T-helper 1 cell (primary cell): ENCODE measurements at regions not wholly inside any gene's neighbourhood (a gene's known extent, or its start where the extent isn't known, plus 50 kb on each side); places are given as distances from the start of the nearest gene placed in this dataset.

ENCODE experiments used
- DNase-seq, 5 donors: peaks; one replicate each; pipeline ENCODE4 v3.0.0-alpha.2; 2012 to 2020

GRCh38 chr5:125408448-125409233 is 662.2 kb upstream of the ZNF608 start:
- peak in 1 of 5 donors; percentile 0 for DNase-seq

GRCh38 chr5:125409234-125409860 is 662.9 kb upstream of the ZNF608 start:
- no peak for DNase-seq

DNA sequence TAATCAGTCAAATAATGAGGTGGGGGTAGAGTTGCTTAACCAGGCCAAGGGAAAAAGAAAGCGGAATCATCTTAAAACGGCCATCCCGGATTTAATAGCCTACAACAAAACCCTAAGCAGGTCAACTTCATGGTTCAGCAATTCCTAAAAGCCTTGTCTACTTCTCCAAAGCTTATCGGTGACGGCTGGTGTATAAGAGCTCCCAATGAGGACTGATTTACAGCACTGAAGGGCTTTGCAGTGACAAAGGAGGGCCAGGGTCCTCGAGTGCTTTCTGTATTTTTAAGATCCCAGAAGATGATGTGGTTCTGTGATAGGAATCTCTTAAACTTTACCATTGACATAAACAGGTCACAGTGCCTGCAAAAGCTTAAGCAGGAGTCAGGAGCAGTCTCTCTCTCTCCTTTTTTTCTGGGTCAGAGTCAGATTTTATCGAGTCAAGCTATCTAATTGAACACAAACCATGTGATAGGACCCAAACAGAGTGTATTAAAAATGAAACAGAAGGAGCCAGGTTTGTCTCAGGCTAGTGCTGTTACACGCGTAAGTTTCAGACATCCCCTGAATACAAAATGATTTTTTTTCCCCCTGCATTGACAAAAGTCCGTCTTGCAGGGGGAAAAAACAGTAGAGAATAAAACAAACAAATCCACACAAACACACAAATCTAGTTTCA is 663.6 kb upstream of the ZNF608 start:
- no peak for DNase-seq

- no peak for DNase-seq
Observed at GRCh38 chr5:125410537-125411070, 664.2 kb upstream of the ZNF608 start.

- no peak for DNase-seq
Observed at GRCh38 chr5:125411071-125411743, 664.8 kb upstream of the ZNF608 start.

DNA sequence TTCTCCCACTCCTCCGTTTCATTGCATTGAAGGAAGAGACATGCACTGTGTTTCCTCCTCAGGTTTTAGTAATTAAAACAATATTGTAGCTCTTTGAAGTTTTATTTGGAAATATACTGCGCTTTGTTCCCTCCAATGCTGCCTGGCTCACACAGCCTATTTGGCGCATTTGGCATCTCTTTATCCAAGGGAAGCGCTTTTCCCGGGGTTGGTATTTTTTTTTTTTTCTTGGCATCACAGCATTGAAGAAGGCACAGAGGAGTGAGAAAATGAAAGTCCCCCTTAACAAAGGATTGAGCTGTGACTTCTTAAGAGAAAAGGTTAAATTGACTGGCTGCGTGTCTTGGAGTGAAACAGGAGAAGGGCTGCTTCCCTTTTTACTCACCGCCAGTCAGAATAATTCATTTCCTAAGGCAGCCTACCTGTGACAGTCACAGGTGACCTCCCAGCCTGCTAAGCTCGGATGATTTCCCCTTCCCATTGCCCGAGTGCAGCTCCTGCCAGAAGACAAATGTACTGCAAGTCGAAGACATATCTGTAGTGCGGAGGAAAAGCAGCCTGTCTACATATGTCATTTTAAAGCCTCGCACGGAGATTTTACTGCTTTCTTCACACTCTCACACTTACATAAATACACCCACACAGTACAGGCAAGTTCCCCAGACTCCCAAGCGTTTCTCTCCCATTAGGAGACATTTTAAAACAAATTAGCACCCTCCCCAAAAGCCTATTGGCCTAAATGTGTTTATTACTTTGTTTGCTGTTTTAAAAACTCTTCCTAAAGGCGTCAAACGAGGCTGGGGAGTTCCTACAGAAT is 665.5 kb upstream of the ZNF608 start:
- DNase-seq = no peak

DNA sequence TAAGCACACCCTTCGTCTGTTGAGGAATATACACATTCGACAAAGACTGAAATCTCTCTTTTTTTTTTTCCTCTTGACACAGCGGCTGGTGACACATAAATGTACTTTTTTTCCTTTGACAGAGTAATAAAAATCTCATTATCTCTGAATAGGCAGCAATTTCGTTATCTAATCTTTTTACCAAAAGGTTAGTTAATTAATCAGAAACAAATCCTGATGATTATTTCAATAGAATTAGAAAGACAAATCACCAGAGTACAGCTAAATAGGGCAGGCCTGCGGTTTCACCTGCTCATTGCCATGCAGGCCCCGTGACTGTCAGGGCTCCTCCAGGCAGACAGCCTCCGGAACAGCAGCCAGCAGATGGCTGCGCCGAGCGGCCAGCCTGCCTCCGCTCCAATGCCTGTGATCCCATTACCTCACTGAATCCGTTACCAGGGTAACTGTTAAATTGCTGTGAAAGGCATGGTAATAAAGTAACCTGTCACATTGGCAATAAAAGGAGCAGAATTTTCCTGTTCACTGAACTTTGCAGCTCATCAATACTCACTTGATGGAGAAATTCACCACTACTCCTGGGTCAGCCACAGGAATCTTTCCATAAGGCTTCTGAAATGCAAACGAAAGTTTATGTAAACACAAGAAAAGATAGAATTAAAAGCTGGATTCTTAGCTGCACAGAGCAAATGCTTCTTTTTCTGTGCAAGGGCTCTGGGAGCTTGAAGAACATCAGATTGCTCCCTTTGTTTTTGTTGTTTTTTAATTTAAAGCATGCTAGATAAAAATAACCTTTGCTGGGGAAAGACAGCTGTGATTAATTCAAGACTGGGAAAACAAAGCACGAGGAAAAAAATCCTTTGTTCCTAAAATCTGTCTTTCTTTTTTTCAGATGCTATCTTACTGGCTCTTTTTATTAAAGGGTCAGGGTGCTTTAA is 666.4 kb upstream of the ZNF608 start:
- no peak for DNase-seq

DNA sequence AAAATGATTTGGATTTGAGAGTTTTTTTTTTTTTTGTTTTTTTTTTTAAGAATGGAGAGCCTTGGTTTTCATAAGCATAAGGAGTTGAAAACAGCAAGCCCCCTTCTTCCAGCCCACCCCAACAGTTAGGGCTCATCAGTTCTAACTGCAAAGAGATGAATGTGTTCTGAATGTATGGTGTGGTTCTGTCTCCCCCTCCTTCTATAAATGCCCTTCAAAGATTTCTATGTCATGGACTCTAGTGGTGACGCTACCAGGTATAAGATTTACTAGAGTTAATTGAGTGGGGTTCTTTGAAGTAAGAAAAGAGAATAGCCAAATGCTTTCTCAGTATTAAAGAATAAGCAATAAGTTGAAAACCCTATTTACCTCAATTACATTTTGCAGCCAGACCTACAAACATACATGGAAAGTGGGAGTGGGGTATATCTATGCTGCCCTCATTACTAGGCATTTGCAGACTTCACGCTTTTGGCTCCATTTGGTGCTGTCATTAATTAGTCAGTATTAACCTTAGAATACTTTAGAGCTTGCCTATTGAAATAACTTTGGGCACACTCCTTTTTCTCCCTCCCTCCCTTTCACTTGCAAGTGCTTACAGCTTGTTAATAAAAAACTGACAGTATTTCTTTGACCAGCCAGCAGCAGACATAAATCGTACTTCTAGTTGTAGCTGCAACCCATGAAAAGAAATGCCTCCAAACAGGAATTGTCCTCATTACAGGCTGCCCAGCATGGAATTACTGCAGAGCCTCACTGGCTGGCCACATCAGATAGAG is 667.2 kb upstream of the ZNF608 start:
- no peak for DNase-seq

DNA sequence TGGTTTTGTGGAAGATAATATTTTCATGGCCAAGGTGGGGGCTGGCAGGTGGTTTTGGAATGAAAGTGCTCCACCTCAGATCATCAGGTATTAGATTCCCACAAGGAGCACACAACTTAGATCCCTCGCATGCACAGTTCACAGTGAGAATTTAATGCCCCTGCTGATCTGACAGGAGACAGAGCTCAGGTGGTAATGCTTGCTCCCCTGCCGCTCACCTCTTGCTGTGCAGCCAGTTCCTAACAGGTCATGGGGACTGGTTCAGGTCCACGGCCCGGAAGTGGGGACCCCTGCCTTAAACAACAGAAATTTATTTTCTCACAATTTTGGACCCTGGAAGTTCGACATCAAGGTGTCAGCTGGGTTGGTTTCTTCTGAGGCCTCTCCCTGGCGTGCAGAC is 668.7 kb upstream of the ZNF608 start:
- DNase-seq = no peak

GRCh38 chr5:125416055-125416454 is 669.6 kb upstream of the ZNF608 start:
- DNase-seq = no peak

- DNase-seq = no peak
Observed at GRCh38 chr5:125421006-125421405, 674.6 kb upstream of the ZNF608 start.

DNA sequence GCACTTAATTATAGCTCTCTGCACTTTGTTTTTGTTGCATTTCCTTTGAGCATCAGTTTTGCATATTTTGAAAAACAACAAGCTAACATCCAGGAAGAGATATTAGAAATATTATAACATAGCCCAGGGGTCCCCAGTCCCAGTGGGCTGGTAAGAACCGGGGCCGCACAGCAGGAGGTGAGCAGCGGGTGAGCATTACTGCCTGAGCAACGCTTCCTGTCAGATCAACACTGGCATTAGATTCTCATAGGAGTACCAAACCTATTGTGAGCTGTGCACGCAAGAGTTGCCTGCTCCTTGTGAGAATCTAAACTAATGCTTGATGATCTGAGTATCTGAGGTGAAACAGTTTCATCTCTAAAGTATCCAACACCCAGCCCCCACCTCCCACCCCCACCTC is 675.9 kb upstream of the ZNF608 start:
- DNase-seq = no peak

DNA sequence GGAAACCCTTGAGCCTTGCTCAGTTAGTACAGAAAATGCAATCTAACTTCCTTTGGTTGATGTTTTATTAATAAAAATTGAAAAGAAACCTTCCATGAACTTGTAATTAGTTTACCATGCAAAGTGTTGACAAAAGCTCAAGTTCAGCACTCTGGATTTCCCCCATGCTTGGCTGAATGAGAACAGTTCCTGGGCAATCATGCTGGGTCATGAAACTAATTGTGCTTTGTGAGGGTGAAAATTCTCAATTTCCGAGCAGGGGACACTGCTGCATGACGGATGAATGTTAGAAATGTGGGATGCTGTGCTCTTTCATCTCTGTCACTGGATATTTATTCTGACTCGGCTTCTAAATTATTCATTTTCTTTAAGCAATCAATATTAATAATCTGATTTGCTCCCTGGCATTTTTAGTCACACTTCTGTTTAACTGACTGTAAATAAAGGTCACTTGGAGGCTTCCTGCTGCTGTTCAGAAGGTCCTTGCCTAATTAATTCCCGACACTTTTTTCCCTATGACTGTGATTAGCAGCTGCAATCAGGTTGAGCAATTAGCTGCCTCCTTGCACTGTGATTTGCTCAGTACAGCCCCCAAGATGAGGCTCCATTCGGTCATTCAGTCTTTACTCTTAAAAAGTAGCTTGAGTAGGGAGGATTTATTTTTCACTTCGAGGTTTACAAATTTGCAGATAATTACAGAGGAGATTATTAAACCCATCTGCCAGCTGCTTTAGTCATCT is 678.1 kb upstream of the ZNF608 start:
- DNase-seq = no peak

- DNase-seq = no peak
Observed at GRCh38 chr5:125429498-125429897, 683.1 kb upstream of the ZNF608 start.

DNA sequence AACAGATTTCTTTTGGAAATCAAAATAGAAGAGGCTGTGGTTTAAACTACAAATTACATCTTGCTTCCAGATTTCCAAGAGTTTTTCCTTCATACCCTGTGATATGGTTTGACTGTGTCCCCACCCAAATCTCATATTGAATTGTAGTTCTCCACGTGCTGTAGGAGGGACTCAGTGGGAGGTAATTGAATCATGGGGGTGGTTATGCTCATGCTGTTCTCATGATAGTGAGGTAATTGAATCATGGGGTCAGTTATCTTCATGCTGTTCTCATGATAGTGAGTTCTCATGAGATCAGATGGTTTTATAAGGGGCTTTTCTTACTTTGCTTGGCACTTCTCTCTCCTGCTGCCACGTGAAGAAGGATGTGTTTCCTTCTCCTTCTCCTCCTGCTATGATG is 687.0 kb upstream of the ZNF608 start:
- DNase-seq = no peak

GRCh38 chr5:125439243-125439642 is 692.8 kb upstream of the ZNF608 start:
- no peak for DNase-seq

GRCh38 chr5:125440905-125441304 is 694.5 kb upstream of the ZNF608 start:
- DNase-seq = no peak

DNA sequence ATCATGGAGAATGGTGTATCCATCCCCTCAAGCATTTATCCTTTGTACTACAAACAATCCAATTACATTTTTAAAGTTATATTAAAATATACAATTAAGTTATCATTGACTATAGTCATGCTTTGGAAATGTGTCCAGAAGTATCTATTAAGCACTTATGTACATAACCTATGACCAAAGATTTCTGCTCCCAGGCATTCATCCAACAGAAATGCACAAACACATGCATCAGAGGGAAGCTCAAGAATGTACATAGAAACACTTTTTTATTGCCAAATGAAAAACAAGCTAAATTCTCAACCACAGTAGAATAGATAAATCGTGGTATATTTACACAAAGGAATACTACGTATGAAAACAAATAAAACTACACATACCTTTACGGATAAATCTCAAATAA is 700.5 kb upstream of the ZNF608 start:
- no peak for DNase-seq

DNA sequence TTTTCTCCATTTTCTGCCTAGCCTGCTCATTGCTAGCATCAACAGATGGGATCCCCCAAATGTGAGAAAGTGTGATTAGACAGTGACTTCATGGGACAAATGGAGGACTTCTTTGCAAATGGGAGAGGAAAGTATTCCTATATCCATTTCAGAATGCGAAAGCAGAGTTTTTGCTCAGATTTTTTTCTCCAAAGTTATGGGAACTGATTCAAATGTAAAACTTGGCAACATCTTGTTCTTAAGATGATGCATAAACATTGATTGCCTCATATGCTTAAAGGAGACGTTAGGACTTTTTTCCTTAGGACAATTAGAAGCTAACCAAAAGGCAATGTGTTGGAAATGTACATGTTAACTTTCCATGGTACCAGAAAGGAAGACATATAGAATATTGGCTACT is 704.3 kb upstream of the ZNF608 start:
- DNase-seq = no peak

GRCh38 chr5:125451622-125452021 is 705.2 kb upstream of the ZNF608 start:
- no peak for DNase-seq
